Neural cell (in vitro differentiated cells): ENCODE measurements at regions not wholly inside any gene's neighbourhood (a gene's known extent, or its start where the extent isn't known, plus 50 kb on each side); places are given as distances from the start of the nearest gene placed in this dataset.

Experiments used
- EZH2 ChIP-seq: fragments of 200-600, 300-800 bp; shearing (Covaris generic), sonication (generic); IDR thresholded peaks from 2 replicates; pipeline ENCODE4 v1.6.1; 2014; ENCODE audit warnings: antibody characterized with exemption, low read length, borderline replicate concordance, mild to moderate bottlenecking; ENCODE audit not compliant: insufficient read depth, poor library complexity, severe bottlenecking
- SMC3 ChIP-seq: fragments of 450-650 bp; conservative IDR thresholded peaks from 2 replicates; pipeline ENCODE4 v1.6.1; 2014; ENCODE audit warnings: antibody characterized with exemption, mild to moderate bottlenecking, moderate library complexity; ENCODE audit not compliant: poor library complexity
- TAF1 ChIP-seq: IDR thresholded peaks from 2 replicates; pipeline ENCODE4 v1.6.1; 2012; ENCODE audit warnings: low read depth
- TF ChIP-seq, protein P1 (sequence below): fragments of 450-650 bp; IDR thresholded peaks from 2 replicates; pipeline ENCODE4 v1.5.1; 2014; ENCODE audit warnings: antibody characterized with exemption, mild to moderate bottlenecking, moderate library complexity; ENCODE audit not compliant: poor library complexity, severe bottlenecking
- TF ChIP-seq, protein P2 (sequence below): IDR thresholded peaks from 2 replicates; pipeline ENCODE4 v1.6.1; 2012; ENCODE audit warnings: borderline replicate concordance

- TF ChIP-seq, protein P1, sequence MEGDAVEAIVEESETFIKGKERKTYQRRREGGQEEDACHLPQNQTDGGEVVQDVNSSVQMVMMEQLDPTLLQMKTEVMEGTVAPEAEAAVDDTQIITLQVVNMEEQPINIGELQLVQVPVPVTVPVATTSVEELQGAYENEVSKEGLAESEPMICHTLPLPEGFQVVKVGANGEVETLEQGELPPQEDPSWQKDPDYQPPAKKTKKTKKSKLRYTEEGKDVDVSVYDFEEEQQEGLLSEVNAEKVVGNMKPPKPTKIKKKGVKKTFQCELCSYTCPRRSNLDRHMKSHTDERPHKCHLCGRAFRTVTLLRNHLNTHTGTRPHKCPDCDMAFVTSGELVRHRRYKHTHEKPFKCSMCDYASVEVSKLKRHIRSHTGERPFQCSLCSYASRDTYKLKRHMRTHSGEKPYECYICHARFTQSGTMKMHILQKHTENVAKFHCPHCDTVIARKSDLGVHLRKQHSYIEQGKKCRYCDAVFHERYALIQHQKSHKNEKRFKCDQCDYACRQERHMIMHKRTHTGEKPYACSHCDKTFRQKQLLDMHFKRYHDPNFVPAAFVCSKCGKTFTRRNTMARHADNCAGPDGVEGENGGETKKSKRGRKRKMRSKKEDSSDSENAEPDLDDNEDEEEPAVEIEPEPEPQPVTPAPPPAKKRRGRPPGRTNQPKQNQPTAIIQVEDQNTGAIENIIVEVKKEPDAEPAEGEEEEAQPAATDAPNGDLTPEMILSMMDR, result no peak
- TF ChIP-seq SMC3, result no peak
- no peak for TF ChIP-seq EZH2
- no peak for TF ChIP-seq TAF1
- TF ChIP-seq, protein P2, sequence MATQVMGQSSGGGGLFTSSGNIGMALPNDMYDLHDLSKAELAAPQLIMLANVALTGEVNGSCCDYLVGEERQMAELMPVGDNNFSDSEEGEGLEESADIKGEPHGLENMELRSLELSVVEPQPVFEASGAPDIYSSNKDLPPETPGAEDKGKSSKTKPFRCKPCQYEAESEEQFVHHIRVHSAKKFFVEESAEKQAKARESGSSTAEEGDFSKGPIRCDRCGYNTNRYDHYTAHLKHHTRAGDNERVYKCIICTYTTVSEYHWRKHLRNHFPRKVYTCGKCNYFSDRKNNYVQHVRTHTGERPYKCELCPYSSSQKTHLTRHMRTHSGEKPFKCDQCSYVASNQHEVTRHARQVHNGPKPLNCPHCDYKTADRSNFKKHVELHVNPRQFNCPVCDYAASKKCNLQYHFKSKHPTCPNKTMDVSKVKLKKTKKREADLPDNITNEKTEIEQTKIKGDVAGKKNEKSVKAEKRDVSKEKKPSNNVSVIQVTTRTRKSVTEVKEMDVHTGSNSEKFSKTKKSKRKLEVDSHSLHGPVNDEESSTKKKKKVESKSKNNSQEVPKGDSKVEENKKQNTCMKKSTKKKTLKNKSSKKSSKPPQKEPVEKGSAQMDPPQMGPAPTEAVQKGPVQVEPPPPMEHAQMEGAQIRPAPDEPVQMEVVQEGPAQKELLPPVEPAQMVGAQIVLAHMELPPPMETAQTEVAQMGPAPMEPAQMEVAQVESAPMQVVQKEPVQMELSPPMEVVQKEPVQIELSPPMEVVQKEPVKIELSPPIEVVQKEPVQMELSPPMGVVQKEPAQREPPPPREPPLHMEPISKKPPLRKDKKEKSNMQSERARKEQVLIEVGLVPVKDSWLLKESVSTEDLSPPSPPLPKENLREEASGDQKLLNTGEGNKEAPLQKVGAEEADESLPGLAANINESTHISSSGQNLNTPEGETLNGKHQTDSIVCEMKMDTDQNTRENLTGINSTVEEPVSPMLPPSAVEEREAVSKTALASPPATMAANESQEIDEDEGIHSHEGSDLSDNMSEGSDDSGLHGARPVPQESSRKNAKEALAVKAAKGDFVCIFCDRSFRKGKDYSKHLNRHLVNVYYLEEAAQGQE, result no peak
Observed at GRCh38 chr6:137602313-137603197, 108.4 kb upstream of the OLIG3 start.
